GM19463 (cell line): ENCODE measurements at regions not wholly inside any gene's neighbourhood (a gene's known extent, or its start where the extent isn't known, plus 50 kb on each side); places are given as distances from the start of the nearest gene placed in this dataset.
"Not testable (repeated sequence)": the region's sequence is repeated elsewhere in the genome, so short reads cannot be mapped to it uniquely, and the experiment has no call there.

Experiments used
- ATAC-seq: cut with Tn5 transposase; IDR thresholded peaks from one replicate; pipeline ENCODE4 v1.9.1; 2021; ENCODE audit warnings: mild to moderate bottlenecking, moderate library complexity; ENCODE audit not compliant: unreplicated experiment

DNA sequence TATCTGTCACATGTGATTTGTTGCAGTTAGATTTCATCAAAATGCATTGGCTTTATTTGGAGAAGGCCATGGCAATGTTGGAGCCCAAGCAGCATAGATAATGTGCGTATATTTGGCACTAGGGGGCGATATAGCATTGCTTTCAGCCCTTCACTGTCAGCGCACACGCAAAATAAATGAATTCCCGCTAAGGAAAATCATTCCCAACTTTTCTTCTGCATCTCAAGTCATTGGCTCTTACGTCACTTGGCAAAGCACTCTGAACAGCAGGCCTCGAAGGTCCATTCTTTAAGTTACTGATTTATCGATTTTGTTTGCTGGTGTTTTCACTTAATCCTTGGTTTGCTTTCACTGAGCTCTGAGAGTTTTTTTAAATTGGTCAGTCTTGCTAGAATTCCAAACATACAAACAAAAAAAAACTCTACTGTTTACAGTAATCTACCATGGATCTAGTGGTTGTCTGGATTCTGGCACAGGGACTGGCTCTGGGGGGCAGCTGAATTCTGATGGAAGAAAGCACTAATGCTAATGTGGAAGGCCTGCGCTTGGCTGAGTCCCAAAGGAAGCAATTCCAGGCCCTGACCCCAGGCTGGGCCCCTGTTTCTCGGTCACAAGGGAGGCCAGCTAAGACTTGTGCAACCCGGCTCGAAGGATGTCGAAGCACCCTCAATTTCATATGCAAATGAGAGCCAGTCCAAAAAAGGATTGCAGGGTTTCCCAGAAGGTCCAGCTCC lies 97.7 kb upstream of the IPO5 start:
- ATAC-seq, result no peak

DNA sequence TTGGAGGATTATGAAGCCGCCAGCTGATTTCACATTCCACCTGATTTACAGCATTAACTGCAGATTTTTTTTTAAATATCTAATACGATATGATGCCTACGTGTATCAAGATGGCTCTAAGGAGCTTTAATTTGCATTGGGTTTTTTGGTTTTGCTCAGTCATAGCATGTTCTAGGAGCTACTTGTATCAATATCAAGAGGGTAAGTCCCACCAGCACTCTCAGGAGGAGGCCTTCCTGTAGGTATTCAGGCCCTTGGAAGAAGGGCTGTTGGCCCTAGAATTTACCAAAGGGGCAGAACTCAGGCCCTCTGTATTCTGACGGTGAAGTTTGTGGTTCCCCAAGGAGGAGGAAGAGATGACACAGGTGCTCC lies 97.2 kb upstream of the IPO5 start:
- ATAC-seq, result no peak

DNA sequence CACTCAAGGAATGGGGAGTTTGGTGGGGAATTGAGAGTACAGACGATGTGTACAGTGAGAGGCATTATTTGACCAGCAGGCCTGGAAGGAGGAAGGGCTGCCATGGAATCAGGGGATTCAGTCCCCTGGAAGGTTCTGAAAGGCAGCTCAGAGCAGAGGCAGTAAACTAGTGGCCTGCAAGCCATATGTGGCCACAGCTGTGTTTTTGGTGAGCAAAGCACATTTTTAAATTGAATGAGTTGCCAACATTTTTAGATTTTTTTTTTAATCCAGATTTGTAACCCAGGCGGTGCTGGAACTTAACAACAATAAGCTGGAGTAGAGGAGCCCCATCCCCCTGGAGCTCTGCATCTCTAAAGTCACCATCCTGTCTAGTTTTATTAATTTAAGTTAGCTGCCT lies 95.3 kb upstream of the IPO5 start:
- ATAC-seq, result no peak

GRCh38 chr13:97866346-97866745 lies 87.1 kb upstream of the IPO5 start:
- no peak for ATAC-seq

GRCh38 chr13:97866751-97867150 lies 86.7 kb upstream of the IPO5 start:
- ATAC-seq, result no peak

- ATAC-seq, result no peak
These were observed 80.1 kb upstream of the IPO5 start for GRCh38 chr13:97873398-97873797.

GRCh38 chr13:97875218-97875617 lies 78.3 kb upstream of the IPO5 start:
- no peak for ATAC-seq

- no peak for ATAC-seq
These were observed 77.6 kb upstream of the IPO5 start for GRCh38 chr13:97875911-97876310.

- ATAC-seq, result no peak
These were observed 74.8 kb upstream of the IPO5 start for GRCh38 chr13:97878431-97879375.

- ATAC-seq, result no peak
These were observed 73.7 kb upstream of the IPO5 start for GRCh38 chr13:97879646-97880310.

DNA sequence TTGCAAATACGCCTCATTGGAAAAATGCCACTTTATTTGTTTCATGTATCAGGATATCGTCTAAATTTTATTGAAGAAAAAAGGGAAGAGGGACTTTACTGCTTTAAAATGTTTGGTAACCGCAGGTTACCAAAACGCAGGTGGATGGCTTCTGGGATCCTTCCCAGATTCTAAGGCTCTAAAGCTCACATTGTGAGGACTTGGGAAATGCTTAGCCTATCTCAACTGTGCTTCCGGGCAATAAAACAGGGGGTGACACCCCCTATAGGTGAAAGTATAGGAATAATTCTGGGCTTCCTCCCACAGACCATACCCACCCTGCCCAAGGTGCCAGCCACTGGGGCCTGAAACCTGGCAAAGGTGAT lies 73.2 kb upstream of the IPO5 start:
- no peak for ATAC-seq

- no peak for ATAC-seq
These were observed 71.9 kb upstream of the IPO5 start for GRCh38 chr13:97881556-97881955.

GRCh38 chr13:97883396-97883795 lies 70.1 kb upstream of the IPO5 start:
- no peak for ATAC-seq

DNA sequence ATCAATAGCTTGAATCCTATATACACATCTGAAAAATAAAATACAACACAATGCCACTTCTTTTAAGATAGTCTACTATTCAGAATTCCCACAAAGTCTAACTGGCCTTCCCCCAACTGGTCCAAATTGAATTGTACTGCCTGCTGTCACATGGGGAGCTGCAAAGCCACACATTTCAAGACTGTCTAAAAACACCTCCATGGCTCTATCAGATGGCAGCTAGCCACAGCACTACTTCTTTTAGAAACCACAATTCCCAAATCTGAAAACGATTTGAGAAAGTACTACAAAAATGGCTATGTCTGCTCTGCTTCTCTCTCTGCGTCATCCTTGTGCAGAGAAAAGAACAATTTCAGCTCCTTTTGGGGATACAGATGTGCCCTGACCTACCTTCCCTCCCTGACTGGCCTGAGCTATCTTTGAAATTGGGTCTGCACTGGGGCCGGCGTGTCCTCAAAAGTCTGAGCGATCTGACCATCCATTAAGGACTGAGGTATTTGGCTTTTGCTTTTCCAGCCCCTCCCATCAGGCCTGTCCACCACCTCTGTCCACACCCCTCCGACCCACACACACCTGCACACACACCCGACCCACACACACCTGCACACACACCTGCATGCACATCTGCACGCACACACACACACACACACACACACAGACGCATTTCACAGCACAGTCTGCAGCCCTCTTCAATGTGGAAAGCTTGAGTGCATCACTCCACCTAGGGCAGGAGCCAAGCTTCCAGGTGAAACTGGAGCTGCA lies 68.6 kb upstream of the IPO5 start:
- ATAC-seq, result no peak

DNA sequence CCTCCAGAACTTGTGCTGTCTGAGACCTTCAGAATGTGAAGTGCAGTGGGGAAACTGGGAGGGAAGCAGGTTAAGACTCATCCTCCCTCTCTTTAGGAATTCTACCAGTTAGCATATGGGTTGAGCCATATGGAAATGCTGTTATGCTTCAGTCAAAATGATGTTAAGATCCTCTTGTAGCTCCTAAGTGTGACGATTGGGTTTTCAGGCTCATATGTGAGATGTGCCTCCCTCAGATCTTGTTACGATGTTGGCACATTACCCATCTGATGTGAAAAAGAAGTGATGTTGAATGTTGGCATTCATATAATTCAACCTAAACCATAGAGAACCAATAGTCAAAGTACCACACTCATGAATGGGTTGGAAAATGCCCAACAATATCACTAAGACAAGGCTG lies 67.8 kb upstream of the IPO5 start:
- ATAC-seq, result no peak

GRCh38 chr13:97889803-97890202 lies 63.7 kb upstream of the IPO5 start:
- ATAC-seq, result no peak

GRCh38 chr13:97890573-97890972 lies 62.9 kb upstream of the IPO5 start:
- ATAC-seq, result no peak

DNA sequence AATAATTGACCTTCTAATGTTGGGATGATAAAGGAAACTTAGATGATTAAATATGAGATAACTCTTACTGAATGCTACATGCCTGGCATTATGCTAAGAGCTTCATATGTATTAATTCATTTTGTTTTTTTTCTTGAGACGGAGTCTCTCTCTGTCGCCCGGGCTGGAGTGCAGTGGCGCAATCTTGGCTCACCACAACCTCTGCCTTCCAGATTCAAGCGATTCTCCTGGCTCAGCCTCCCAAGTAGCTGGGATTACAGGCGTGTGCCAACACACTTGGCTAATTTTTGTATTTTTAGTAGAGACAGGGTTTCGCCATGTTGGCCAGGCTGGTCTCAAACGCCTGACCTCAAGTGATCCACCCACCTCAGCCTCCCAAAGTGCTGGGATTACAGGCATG lies 61.5 kb upstream of the IPO5 start:
- ATAC-seq, result not testable (repeated sequence)

DNA sequence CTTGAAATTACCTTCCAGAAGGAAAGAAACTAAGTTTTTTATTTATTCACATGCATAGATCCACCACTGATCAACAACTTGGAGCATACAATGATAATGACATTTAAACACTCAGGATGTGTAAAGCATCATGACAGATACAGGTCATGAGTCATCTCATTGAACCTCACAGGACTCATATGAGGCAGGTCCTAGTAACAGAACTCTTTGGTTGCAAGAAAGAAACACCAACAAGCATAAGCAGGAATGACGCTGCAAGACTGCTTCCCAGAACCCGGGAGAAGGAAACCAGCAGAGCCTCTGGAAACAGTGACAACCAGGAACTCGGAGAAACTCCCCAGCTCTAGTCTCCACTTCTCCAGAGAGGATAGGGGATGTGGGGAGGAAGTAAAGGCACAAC lies 60.8 kb upstream of the IPO5 start:
- ATAC-seq, result no peak

DNA sequence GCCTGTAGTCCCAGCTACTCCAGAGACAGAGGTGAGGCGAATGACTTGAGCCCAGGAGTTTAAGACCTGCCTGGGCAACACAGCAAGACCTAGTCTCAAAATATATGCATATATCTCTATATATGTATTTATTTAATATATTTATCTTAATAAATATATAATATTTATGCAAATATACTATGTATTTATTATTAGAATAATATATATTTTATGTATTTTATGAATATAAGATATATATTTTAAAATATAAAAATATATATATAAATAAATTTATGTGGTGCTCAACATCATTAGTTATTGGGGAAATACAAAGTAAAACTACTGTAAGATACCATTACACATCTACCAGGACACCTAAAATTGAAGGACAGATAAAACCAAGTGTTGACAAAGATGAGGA lies 58.1 kb upstream of the IPO5 start:
- no peak for ATAC-seq

- no peak for ATAC-seq
These were observed 57.0 kb upstream of the IPO5 start for GRCh38 chr13:97896446-97896845.
